Keratinocyte (primary cell): ENCODE measurements at regions not wholly inside any gene's neighbourhood (a gene's known extent, or its start where the extent isn't known, plus 50 kb on each side); places are given as distances from the start of the nearest gene placed in this dataset.

Experiments used
- EZH2 ChIP-seq: IDR thresholded peaks from one replicate; pipeline ENCODE4 v1.6.1; 2012; ENCODE audit warnings: inconsistent platforms, mild to moderate bottlenecking, low read length, moderate library complexity
- TF ChIP-seq, protein P1 (sequence below), 3 experiments: IDR thresholded peaks in 1 of 3; conservative IDR thresholded peaks in 1 of 3; optimal IDR thresholded peaks in 1 of 3; 2 replicates in 2 of 3; 3 replicates in 1 of 3; pipeline versions ENCODE3 to v1.5.1; 2011; ENCODE audit warnings: low read length in 3 of 3, mild to moderate bottlenecking in 3 of 3, moderate library complexity in 2 of 3, control low read depth in 1 of 3, inconsistent platforms in 1 of 3; ENCODE audit not compliant: insufficient read depth in 2 of 3; ENCODE audit errors: extremely low read depth in 1 of 3

DNA sequence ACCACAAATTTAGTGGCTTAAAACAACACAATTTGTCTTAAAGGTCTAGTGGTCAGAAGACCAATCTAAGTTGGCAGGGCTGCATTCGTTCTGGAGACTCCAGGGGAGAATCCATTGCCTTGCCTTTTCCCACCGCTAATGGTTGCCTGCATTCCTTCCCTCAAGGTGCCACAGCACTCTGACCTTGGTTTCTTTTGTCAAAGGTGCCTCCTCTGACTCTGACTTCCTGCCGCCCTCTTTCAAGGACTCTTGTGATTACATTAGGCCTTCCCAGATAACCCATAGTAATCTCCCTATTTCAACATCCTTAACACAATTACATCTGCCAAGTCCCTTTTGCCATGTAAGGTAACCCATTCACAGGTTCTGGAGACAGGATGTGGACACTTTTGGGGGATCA, 145.3 kb downstream of the S1PR1 start:
- TF ChIP-seq, protein P1, sequence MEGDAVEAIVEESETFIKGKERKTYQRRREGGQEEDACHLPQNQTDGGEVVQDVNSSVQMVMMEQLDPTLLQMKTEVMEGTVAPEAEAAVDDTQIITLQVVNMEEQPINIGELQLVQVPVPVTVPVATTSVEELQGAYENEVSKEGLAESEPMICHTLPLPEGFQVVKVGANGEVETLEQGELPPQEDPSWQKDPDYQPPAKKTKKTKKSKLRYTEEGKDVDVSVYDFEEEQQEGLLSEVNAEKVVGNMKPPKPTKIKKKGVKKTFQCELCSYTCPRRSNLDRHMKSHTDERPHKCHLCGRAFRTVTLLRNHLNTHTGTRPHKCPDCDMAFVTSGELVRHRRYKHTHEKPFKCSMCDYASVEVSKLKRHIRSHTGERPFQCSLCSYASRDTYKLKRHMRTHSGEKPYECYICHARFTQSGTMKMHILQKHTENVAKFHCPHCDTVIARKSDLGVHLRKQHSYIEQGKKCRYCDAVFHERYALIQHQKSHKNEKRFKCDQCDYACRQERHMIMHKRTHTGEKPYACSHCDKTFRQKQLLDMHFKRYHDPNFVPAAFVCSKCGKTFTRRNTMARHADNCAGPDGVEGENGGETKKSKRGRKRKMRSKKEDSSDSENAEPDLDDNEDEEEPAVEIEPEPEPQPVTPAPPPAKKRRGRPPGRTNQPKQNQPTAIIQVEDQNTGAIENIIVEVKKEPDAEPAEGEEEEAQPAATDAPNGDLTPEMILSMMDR (optimal IDR thresholded peaks at IDR 0.05 in 1 of 3, IDR thresholded peaks at IDR 0.05 in 1 of 3, conservative IDR thresholded peaks at IDR 0.05 in 1 of 3; ENCODE audit: extremely low read depth in 1 of 3, insufficient read depth in 2 of 3, low read length in 3 of 3): no peak
- no peak for TF ChIP-seq EZH2
